GM23248 (cell line): ENCODE measurements at regions not wholly inside any gene's neighbourhood (a gene's known extent, or its start where the extent isn't known, plus 50 kb on each side); places are given as distances from the start of the nearest gene placed in this dataset.

Experiments
- EZH2 ChIP-seq: fragments of 200-600 bp; sonication (generic); IDR thresholded peaks from 2 replicates; pipeline ENCODE4 v1.6.1; 2018; ENCODE audit warnings: antibody characterized with exemption, mild to moderate bottlenecking; ENCODE audit not compliant: insufficient read depth, poor library complexity, severe bottlenecking
- EZH2phosphoT487 ChIP-seq: fragments of 200-600 bp; sonication (generic); IDR thresholded peaks from 2 replicates; pipeline ENCODE4 v1.6.1; 2018; ENCODE audit warnings: antibody characterized with exemption, moderate library complexity, mild to moderate bottlenecking, low read depth; ENCODE audit not compliant: insufficient read depth

- TF ChIP-seq EZH2phosphoT487 = no peak
- TF ChIP-seq EZH2 = no peak
These were observed 545.0 kb downstream of the GBA3 start for GRCh38 chr4:23237771-23238170.
